SK-N-SH (cell line): ENCODE measurements at regions not wholly inside any gene's neighbourhood (a gene's known extent, or its start where the extent isn't known, plus 50 kb on each side); places are given as distances from the start of the nearest gene placed in this dataset.

Experiments used
- CTCF ChIA-PET: fragments of 300-600, 350-600 bp; formaldehyde crosslinking; extraction: SDS; loops from one replicate; lab custom pipeline; 2021; lab: Yijun Ruan, JAX
- POLR2A ChIA-PET: fragments of 350-600 bp; sonication (Branson Sonifier 250); formaldehyde crosslinking; extraction: SDS; loops from one replicate; lab custom pipeline; 2020; ENCODE audit warnings: antibody characterized with exemption, inconsistent platforms; lab: Yijun Ruan, JAX
- DNase-seq: peaks from one replicate; pipeline ENCODE4 v3.0.0; 2012
- H2AFZ ChIP-seq: fragments of 200-600 bp; sonication (generic); 2 replicates; pipeline ENCODE4 v1.8.1; 2016; ENCODE audit warnings: antibody characterized with exemption, mild to moderate bottlenecking, low read depth
- H3F3A ChIP-seq: fragments of 200-600 bp; sonication (generic); replicated peaks from 2 replicates; pipeline ENCODE3; 2016; ENCODE audit warnings: antibody characterized with exemption, mild to moderate bottlenecking; ENCODE audit not compliant: insufficient read depth
- H3K27ac ChIP-seq, 2 experiments: fragments of 200-500 bp in 1 of 2; fragments of 200-600 bp in 1 of 2; sonication (Bioruptor generic) in 1 of 2; sonication (generic), shearing (Covaris generic) in 1 of 2; 2 replicates each; pipeline versions ENCODE4 v1.5.1 to v1.6.1; 2014 to 2016; ENCODE audit warnings: low read depth in 2 of 2, inconsistent platforms in 1 of 2, low read length in 1 of 2, mild to moderate bottlenecking in 1 of 2, mixed read lengths in 1 of 2
- H3K27me3 ChIP-seq: fragments of 200-600 bp; sonication (generic), shearing (Covaris generic); 2 replicates; pipeline ENCODE4 v1.6.1; 2016; ENCODE audit warnings: mixed run types; ENCODE audit not compliant: insufficient read depth
- H3K36me3 ChIP-seq, 2 experiments: fragments of 200-500 bp in 1 of 2; fragments of 200-600 bp in 1 of 2; sonication (Bioruptor generic) in 1 of 2; sonication (generic) in 1 of 2; replicated peaks in 1 of 2; 2 replicates each; pipeline versions ENCODE3 to v1.5.1; 2014 to 2016; ENCODE audit warnings: low read length in 1 of 2, mild to moderate bottlenecking in 1 of 2; ENCODE audit not compliant: insufficient read depth in 2 of 2, control insufficient read depth in 1 of 2
- H3K4me1 ChIP-seq, 2 experiments: fragments of 200-500 bp in 1 of 2; fragments of 200-600 bp in 1 of 2; sonication (Bioruptor generic) in 1 of 2; sonication (generic), shearing (Covaris generic) in 1 of 2; 2 replicates each; pipeline versions ENCODE4 v1.5.1 to v1.6.1; 2014 to 2016; ENCODE audit warnings: low read depth in 1 of 2, low read length in 1 of 2, mixed run types in 1 of 2; ENCODE audit not compliant: insufficient read depth in 2 of 2, control insufficient read depth in 1 of 2
- H3K4me2 ChIP-seq: fragments of 200-600 bp; sonication (generic), shearing (Covaris generic); 2 replicates; pipeline ENCODE4 v1.6.1; 2017; ENCODE audit warnings: mixed run types
- H3K4me3 ChIP-seq, 2 experiments: fragments of 200-500 bp in 1 of 2; fragments of 200-600 bp in 1 of 2; sonication (Bioruptor generic) in 1 of 2; sonication (generic), shearing (Covaris generic) in 1 of 2; 2 replicates each; pipeline versions ENCODE4 v1.5.1 to v1.8.1; 2014 to 2016; ENCODE audit warnings: low read depth in 2 of 2, inconsistent platforms in 1 of 2, low read length in 1 of 2, mild to moderate bottlenecking in 1 of 2, mixed read lengths in 1 of 2, moderate library complexity in 1 of 2
- H3K79me2 ChIP-seq: fragments of 200-600 bp; sonication (generic); 2 replicates; pipeline ENCODE4 v1.8.1; 2017; ENCODE audit warnings: mild to moderate bottlenecking; ENCODE audit not compliant: insufficient read depth
- H3K9ac ChIP-seq: fragments of 200-600 bp; sonication (generic); 2 replicates; pipeline ENCODE4 v1.6.1; 2017; ENCODE audit warnings: mixed run types
- H3K9me2 ChIP-seq: fragments of 200-600 bp; sonication (generic); 2 replicates; pipeline ENCODE4 v1.6.1; 2017; ENCODE audit warnings: mixed run types
- H3K9me3 ChIP-seq: fragments of 200-600 bp; sonication (generic); 2 replicates; pipeline ENCODE4 v1.6.1; 2017; ENCODE audit warnings: mixed run types, mild to moderate bottlenecking, moderate library complexity
- H4K20me1 ChIP-seq: fragments of 200-600 bp; sonication (generic); 2 replicates; pipeline ENCODE4 v1.6.1; 2017; ENCODE audit warnings: mild to moderate bottlenecking, mixed run types; ENCODE audit not compliant: insufficient read depth
- CHD2 ChIP-seq: fragments of 150-350 bp; IDR thresholded peaks from 2 replicates; pipeline ENCODE4 v1.6.1; 2018; ENCODE audit warnings: low read length; ENCODE audit not compliant: partially characterized antibody
- EP300 ChIP-seq, 2 experiments: IDR thresholded peaks; 2 replicates each; pipeline versions ENCODE4 v1.4.0 to v1.6.1; 2012; ENCODE audit warnings: borderline replicate concordance in 1 of 2, low read depth in 1 of 2, low read length in 1 of 2
- FOSL2 ChIP-seq: IDR thresholded peaks from 2 replicates; pipeline ENCODE4 v1.4.0; 2012; ENCODE audit warnings: low read depth, mild to moderate bottlenecking, moderate library complexity, borderline replicate concordance
- FOXJ3 ChIP-seq: sonication (generic); formaldehyde crosslinking; IDR thresholded peaks from 2 replicates; pipeline ENCODE4 v1.5.1; 2020; ENCODE audit warnings: mild to moderate bottlenecking, missing genetic modification reagents
- FOXM1 ChIP-seq: IDR thresholded peaks from 2 replicates; pipeline ENCODE4 v1.4.0; 2012; ENCODE audit warnings: low read depth, mild to moderate bottlenecking
- GABPA ChIP-seq: IDR thresholded peaks from 2 replicates; pipeline ENCODE4 v1.4.0; 2012; ENCODE audit warnings: low read depth, mild to moderate bottlenecking
- GATA2 ChIP-seq: sonication (generic); formaldehyde crosslinking; IDR thresholded peaks from 2 replicates; pipeline ENCODE4 v1.5.0; 2020; ENCODE audit warnings: mild to moderate bottlenecking, missing genetic modification reagents
- IRF3 ChIP-seq: fragments of 150-350 bp; IDR thresholded peaks from 2 replicates; pipeline ENCODE4 v1.6.1; 2016; ENCODE audit warnings: mild to moderate bottlenecking, low read depth, low read length
- JUND ChIP-seq: IDR thresholded peaks from 2 replicates; pipeline ENCODE4 v1.4.0; 2012
- MAX ChIP-seq: IDR thresholded peaks from 2 replicates; pipeline ENCODE4 v1.4.0; 2012; ENCODE audit warnings: low read depth
- NFIC ChIP-seq: IDR thresholded peaks from 2 replicates; pipeline ENCODE4 v1.4.0; 2012; ENCODE audit warnings: borderline replicate concordance
- POLR2AphosphoS5 ChIP-seq: IDR thresholded peaks from 2 replicates; pipeline ENCODE4 v1.6.1; 2012; ENCODE audit warnings: low read depth, low read length
- RAD21 ChIP-seq: IDR thresholded peaks from 2 replicates; pipeline ENCODE4 v1.6.1; 2012; ENCODE audit warnings: mild to moderate bottlenecking, low read length
- RCOR1 ChIP-seq: fragments of 150-350 bp; IDR thresholded peaks from 2 replicates; pipeline ENCODE4 v1.6.1; 2017; ENCODE audit warnings: antibody characterized with exemption, low read length
- RFX5 ChIP-seq: IDR thresholded peaks from 2 replicates; pipeline ENCODE4 v1.6.1; 2012; ENCODE audit warnings: mild to moderate bottlenecking, improper control_type of control experiment, low read length
- RXRA ChIP-seq: IDR thresholded peaks from 2 replicates; pipeline ENCODE4 v1.4.0; 2012; ENCODE audit warnings: low read depth, mild to moderate bottlenecking, borderline replicate concordance
- SIN3A ChIP-seq: IDR thresholded peaks from 2 replicates; pipeline ENCODE4 v1.6.1; 2012; ENCODE audit warnings: low read depth, mild to moderate bottlenecking, low read length, moderate library complexity, borderline replicate concordance
- SMC3 ChIP-seq: IDR thresholded peaks from 2 replicates; pipeline ENCODE4 v1.6.1; 2012; ENCODE audit warnings: low read depth, low read length, improper control_type of control experiment
- TAF1 ChIP-seq: IDR thresholded peaks from 2 replicates; pipeline ENCODE4 v1.6.1; 2012; ENCODE audit warnings: low read depth, mild to moderate bottlenecking, low read length, moderate library complexity, borderline replicate concordance
- USF2 ChIP-seq: fragments of 150-350 bp; IDR thresholded peaks from 2 replicates; pipeline ENCODE4 v1.6.1; 2017; ENCODE audit warnings: antibody characterized with exemption, low read length, low read depth, borderline replicate concordance
- ZBTB33 ChIP-seq: IDR thresholded peaks from 2 replicates; pipeline ENCODE4 v1.4.0; 2012; ENCODE audit warnings: low read depth, borderline replicate concordance
- WGBS: methylation state at CpG from one replicate; pipeline ENCODE4 v1.1.6; 2017; ENCODE audit warnings: low lambda C conversion rate; 5-methylcytosine and 5-hydroxymethylcytosine counted together

- peak; percentile 74 for TF ChIP-seq NFIC
These were observed 140.4 kb upstream of the NAMPT start (continued) for GRCh38 chr7:106425017-106425719.

GRCh38 chr7:106424476-106425016, 139.8 kb upstream of the NAMPT start:
- POLR2A ChIA-PET, result no interaction called here
- no peak for DNase-seq
- H3K9ac ChIP-seq, result peak overlapping the region; percentile 46; the same call in 1 of the 2 replicates

GRCh38 chr7:106423821-106424475, 139.2 kb upstream of the NAMPT start:
- Histone ChIP-seq H3K4me2 (peak overlapping the region; percentile 58), H3K36me3 (no peaks in the 10 kb centered on the region), H3K9me2 (no peaks in the 10 kb centered on the region), H4K20me1 (no peaks in the 10 kb centered on the region), H3K27ac (peak overlapping the region; percentile 30 to 83; a peak in 3 of 4 replicates), H3K9me3 (no peaks in the 10 kb centered on the region), H3K4me3 (no peak overlapping the region), H3K79me2 (no peaks in the 10 kb centered on the region), H3F3A (peaks cover 27% of the 10 kb centered on the region), H2AFZ (no peak overlapping the region), H3K4me1 (peaks cover 16 to 37% of the 10 kb centered on the region in 2 experiments), H3K9ac (no peak overlapping the region), H3K27me3 (no peaks in the 10 kb centered on the region)
- no peak for DNase-seq
- POLR2A ChIA-PET, result no interaction called here
- CTCF ChIA-PET, result interaction anchor here (0.6 to 1.3 kb wide), 3 partner anchors 11 to 724 kb away, joined by 3 to 4 read pairs (median 3); no protein-coding TSS in a partner anchor
- 90% methylated on average over 5 of the region's 5 CpGs for WGBS
- TF ChIP-seq MAX (no peak), SIN3A (no peak), FOSL2 (no peak), RAD21 (no peak), ZBTB33 (no peak), RCOR1 (no peak), IRF3 (no peak), SMC3 (no peak), RFX5 (no peak), USF2 (no peak), FOXM1 (no peak), TAF1 (no peak), GABPA (no peak), POLR2AphosphoS5 (no peak), RXRA (no peak)

More at GRCh38 chr7:106424476-106425016, 139.8 kb upstream of the NAMPT start:
- CTCF ChIA-PET, result no interaction called here
- no peaks in the 10 kb centered on the region for H3K9me3 ChIP-seq
- no peaks in the 10 kb centered on the region for H3K36me3 ChIP-seq
- peak overlapping the region; percentile 58 for H3K4me2 ChIP-seq
- peaks cover 16 to 37% of the 10 kb centered on the region in 2 experiments for H3K4me1 ChIP-seq
- no peaks in the 10 kb centered on the region for H3K79me2 ChIP-seq
- H3K27ac ChIP-seq, result peak overlapping the region; percentile 30 to 83; a peak in 3 of 4 replicates
- H3K9me2 ChIP-seq, result no peaks in the 10 kb centered on the region
- peaks cover 27% of the 10 kb centered on the region for H3F3A ChIP-seq
- WGBS, result 17% methylated on average over 1 of the region's 1 CpG
- TF ChIP-seq FOXM1, result no peak
- no peak for TF ChIP-seq CHD2
- TF ChIP-seq FOSL2, result no peak
- TF ChIP-seq GATA2 (CRISPR knock-in tag), result no peak
- no peak for TF ChIP-seq JUND
- TF ChIP-seq RFX5, result no peak
- no peak for TF ChIP-seq MAX
- no peak for TF ChIP-seq EP300 (IDR thresholded peaks at IDR 0.05; ENCODE audit: borderline replicate concordance in 1 of 2, low read depth in 1 of 2, low read length in 1 of 2)
- no peak for TF ChIP-seq RCOR1
- TF ChIP-seq FOXJ3 (CRISPR knock-in tag), result no peak
- H3K27me3 ChIP-seq, result no peaks in the 10 kb centered on the region
- H4K20me1 ChIP-seq, result no peaks in the 10 kb centered on the region
- peak overlapping the region; percentile 52 for H2AFZ ChIP-seq
- no peak overlapping the region for H3K4me3 ChIP-seq
